HL-60 (cell line): ENCODE measurements at regions not wholly inside any gene's neighbourhood (a gene's known extent, or its start where the extent isn't known, plus 50 kb on each side); places are given as distances from the start of the nearest gene placed in this dataset.

Experiments
- CTCF ChIP-seq: IDR thresholded peaks from one replicate; pipeline ENCODE4 v1.5.1; 2011; ENCODE audit warnings: low read length, control low read depth, inconsistent platforms; ENCODE audit not compliant: insufficient read depth
- POLR2AphosphoS5 ChIP-seq: IDR thresholded peaks from 2 replicates; pipeline ENCODE4 v1.6.1; 2012; ENCODE audit warnings: low read depth

- TF ChIP-seq CTCF: no peak
- no peak for TF ChIP-seq POLR2AphosphoS5
Observed at GRCh38 chr10:65611592-65611991, 1314.2 kb upstream of the LRRTM3 start.
